KMS-11 (cell line): ENCODE measurements at regions not wholly inside any gene's neighbourhood (a gene's known extent, or its start where the extent isn't known, plus 50 kb on each side); places are given as distances from the start of the nearest gene placed in this dataset.
"Not testable (repeated sequence)": the region's sequence is repeated elsewhere in the genome, so short reads cannot be mapped to it uniquely, and the experiment has no call there.

Experiments used
- H2AFZ ChIP-seq: fragments of 200-600 bp; sonication (generic); 2 replicates; pipeline ENCODE4 v1.6.1; 2016; ENCODE audit warnings: antibody characterized with exemption, mixed run types, low read depth
- H3K27ac ChIP-seq: fragments of 200-600 bp; sonication (generic); 2 replicates; pipeline ENCODE4 v1.6.1; 2016; ENCODE audit warnings: mild to moderate bottlenecking, mixed run types
- H3K27me3 ChIP-seq: fragments of 200-600 bp; sonication (generic); 2 replicates; pipeline ENCODE4 v1.6.1; 2017; ENCODE audit warnings: mild to moderate bottlenecking, low read depth, mixed run types, moderate library complexity; ENCODE audit not compliant: insufficient read depth
- H3K36me3 ChIP-seq: fragments of 200-600 bp; sonication (generic); 2 replicates; pipeline ENCODE4 v1.6.1; 2017; ENCODE audit warnings: mild to moderate bottlenecking, mixed run types; ENCODE audit not compliant: insufficient read depth
- H3K4me1 ChIP-seq: fragments of 200-600 bp; sonication (generic); 2 replicates; pipeline ENCODE4 v1.6.1; 2016; ENCODE audit warnings: mild to moderate bottlenecking, low read depth, mixed run types; ENCODE audit not compliant: poor library complexity, severe bottlenecking
- H3K4me2 ChIP-seq: fragments of 200-600 bp; sonication (generic); 2 replicates; pipeline ENCODE4 v1.7.0; 2016; ENCODE audit warnings: mild to moderate bottlenecking, mixed run types
- H3K4me3 ChIP-seq: fragments of 200-600 bp; sonication (generic); IDR thresholded peaks from 2 replicates; pipeline ENCODE4 v1.6.1; 2017; ENCODE audit warnings: low read depth, low read length, mixed read lengths; ENCODE audit not compliant: insufficient read depth
- H3K79me2 ChIP-seq: fragments of 200-600 bp; sonication (generic); 2 replicates; pipeline ENCODE4 v1.6.1; 2016; ENCODE audit warnings: low read depth, mixed run types; ENCODE audit not compliant: insufficient read depth
- H3K9ac ChIP-seq: fragments of 200-600 bp; sonication (generic); 2 replicates; pipeline ENCODE4 v1.6.1; 2016; ENCODE audit warnings: mild to moderate bottlenecking, mixed run types
- H4K20me1 ChIP-seq: fragments of 200-600 bp; sonication (generic); 2 replicates; pipeline ENCODE4 v1.6.1; 2016; ENCODE audit warnings: mild to moderate bottlenecking, mixed run types; ENCODE audit not compliant: insufficient read depth
- CTCF ChIP-seq: fragments of 200-600 bp; sonication (generic); conservative IDR thresholded peaks from 2 replicates; pipeline ENCODE4 v1.6.1; 2017; ENCODE audit warnings: low read depth, mild to moderate bottlenecking, antibody characterized with exemption, low read length, moderate library complexity, mixed read lengths

GRCh38 chr5:57716661-57717060, 234.1 kb upstream of the ACTBL2 start:
- no peaks in the 10 kb centered on the region for H3K27me3 ChIP-seq
- peaks cover 10% of the 10 kb centered on the region for H3K4me1 ChIP-seq
- no peak overlapping the region for H3K4me3 ChIP-seq
- TF ChIP-seq CTCF: no peak
- no peak overlapping the region for H3K27ac ChIP-seq
- no peaks in the 10 kb centered on the region for H4K20me1 ChIP-seq
- H2AFZ ChIP-seq: no peak overlapping the region
- H3K9ac ChIP-seq: no peak overlapping the region
- H3K4me2 ChIP-seq: no peak overlapping the region
- no peaks in the 10 kb centered on the region for H3K79me2 ChIP-seq
- H3K36me3 ChIP-seq: no peaks in the 10 kb centered on the region

GRCh38 chr5:57715296-57715695, 232.7 kb upstream of the ACTBL2 start:
- Histone ChIP-seq H3K36me3 (no peaks in the 10 kb centered on the region), H3K27ac (no peak overlapping the region), H3K4me1 (peaks cover 10% of the 10 kb centered on the region), H3K9ac (no peak overlapping the region), H2AFZ (no peak overlapping the region), H3K79me2 (no peaks in the 10 kb centered on the region), H3K4me3 (no peak overlapping the region), H4K20me1 (no peaks in the 10 kb centered on the region), H3K4me2 (no peak overlapping the region), H3K27me3 (no peaks in the 10 kb centered on the region)
- TF ChIP-seq CTCF: no peak

- H3K4me2 ChIP-seq, H3K27ac ChIP-seq, H4K20me1 ChIP-seq, H3K9ac ChIP-seq, H3K79me2 ChIP-seq, H3K27me3 ChIP-seq, H3K36me3 ChIP-seq, H3K4me3 ChIP-seq, H3K4me1 ChIP-seq, H2AFZ ChIP-seq: not testable (repeated sequence)
These were observed 230.9 kb upstream of the ACTBL2 start for GRCh38 chr5:57713535-57713934.

GRCh38 chr5:57711946-57712345, 229.3 kb upstream of the ACTBL2 start:
- no peaks in the 10 kb centered on the region for H3K36me3 ChIP-seq
- H3K4me3 ChIP-seq: no peak overlapping the region
- peaks cover 7% of the 10 kb centered on the region for H3K4me1 ChIP-seq
- TF ChIP-seq CTCF: no peak
- no peaks in the 10 kb centered on the region for H3K79me2 ChIP-seq
- no peak overlapping the region for H3K9ac ChIP-seq
- H3K27ac ChIP-seq: no peak overlapping the region
- H4K20me1 ChIP-seq: no peaks in the 10 kb centered on the region
- no peak overlapping the region for H3K4me2 ChIP-seq
- no peaks in the 10 kb centered on the region for H3K27me3 ChIP-seq
- H2AFZ ChIP-seq: no peak overlapping the region

DNA sequence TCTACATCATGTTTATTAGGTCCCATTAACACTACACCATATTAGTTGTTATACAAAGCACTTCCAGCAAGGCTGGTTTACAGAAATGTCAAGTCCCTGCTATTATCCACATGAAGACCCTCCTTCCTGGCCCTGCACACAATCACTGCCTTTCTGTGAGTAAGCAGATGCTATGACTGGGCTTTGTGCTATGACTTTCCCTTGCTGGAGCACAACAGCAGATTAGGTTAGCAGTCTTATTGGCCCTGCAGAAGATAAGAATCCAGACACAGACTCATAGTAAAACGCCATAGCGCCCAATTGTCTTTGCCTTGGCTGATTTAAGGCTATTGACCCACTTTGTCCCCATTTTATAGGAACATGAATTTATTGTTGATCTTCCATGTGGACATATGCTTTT, 228.9 kb upstream of the ACTBL2 start:
- H3K27ac ChIP-seq: no peak overlapping the region
- H4K20me1 ChIP-seq: no peaks in the 10 kb centered on the region
- H3K4me2 ChIP-seq: no peak overlapping the region
- H2AFZ ChIP-seq: no peak overlapping the region
- H3K79me2 ChIP-seq: no peaks in the 10 kb centered on the region
- no peak for TF ChIP-seq CTCF
- no peaks in the 10 kb centered on the region for H3K27me3 ChIP-seq
- H3K9ac ChIP-seq: no peak overlapping the region
- peaks cover 2% of the 10 kb centered on the region for H3K4me1 ChIP-seq
- H3K36me3 ChIP-seq: no peaks in the 10 kb centered on the region
- no peak overlapping the region for H3K4me3 ChIP-seq
